GM19025 (cell line): ENCODE measurements at regions not wholly inside any gene's neighbourhood (a gene's known extent, or its start where the extent isn't known, plus 50 kb on each side); places are given as distances from the start of the nearest gene placed in this dataset.

ENCODE experiments used
- ATAC-seq: cut with Tn5 transposase; IDR thresholded peaks from one replicate; pipeline ENCODE4 v1.9.1; 2021; ENCODE audit warnings: mild to moderate bottlenecking, low read depth, moderate library complexity; ENCODE audit not compliant: unreplicated experiment

DNA sequence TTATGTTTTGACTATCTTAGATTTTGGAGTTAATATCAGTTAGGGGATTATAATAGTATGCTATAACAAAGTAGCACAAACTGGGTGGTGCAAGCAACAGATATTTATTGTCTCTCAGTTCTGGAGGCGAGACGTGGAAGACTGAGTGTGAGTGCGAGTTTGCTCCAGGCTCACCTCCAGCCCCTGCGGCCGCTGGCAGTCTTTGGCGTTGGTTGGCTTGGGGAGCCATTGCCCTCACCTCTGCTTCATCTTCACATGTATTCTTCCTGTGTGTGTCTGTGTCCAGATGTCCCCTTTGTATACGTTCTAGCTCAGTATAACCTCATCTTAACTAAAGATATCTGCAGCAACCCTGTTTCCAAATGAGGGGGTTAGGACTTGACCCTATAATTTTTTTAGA, 343.9 kb upstream of the COBL start:
- no peak for ATAC-seq

DNA sequence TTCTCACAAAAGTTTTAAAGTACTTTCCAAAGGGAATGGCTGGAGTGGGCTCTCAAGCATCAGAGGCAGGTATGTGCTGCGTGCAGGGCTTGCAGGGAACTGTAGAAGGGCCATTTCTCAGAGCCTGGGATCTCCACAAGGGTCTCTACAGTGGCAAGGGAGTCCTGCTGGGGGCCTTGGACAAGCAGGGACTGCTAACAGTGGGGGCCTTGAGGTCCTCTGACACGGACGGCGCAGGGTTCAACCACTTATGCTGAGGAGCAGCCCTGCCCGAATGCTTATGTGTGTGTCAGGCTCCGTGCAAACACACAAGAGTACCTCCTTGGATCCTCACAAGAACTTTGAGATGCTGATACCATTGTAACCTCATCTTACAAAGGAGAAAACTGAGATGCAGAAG, 342.1 kb upstream of the COBL start:
- ATAC-seq = no peak

DNA sequence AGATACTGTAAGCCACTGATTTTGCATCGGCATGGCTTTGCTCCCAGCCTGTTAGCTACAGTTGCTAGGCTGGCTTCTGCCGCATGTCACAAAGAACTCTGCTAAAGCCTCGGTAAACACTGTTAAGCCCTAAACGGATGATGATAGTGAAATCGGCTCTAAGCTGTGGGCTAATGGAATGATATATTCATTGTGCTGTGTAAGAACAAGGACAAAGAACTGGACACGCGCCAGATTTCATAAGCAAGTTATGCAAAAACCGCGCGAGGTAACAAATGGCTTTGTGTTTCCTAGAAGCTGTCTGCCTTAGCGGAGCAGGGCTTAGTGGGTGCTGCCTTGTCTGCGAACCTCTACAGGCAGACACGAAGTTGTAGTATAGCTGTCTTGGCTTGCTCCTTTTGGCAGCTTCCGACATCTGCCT, 331.3 kb upstream of the COBL start:
- ATAC-seq = no peak

DNA sequence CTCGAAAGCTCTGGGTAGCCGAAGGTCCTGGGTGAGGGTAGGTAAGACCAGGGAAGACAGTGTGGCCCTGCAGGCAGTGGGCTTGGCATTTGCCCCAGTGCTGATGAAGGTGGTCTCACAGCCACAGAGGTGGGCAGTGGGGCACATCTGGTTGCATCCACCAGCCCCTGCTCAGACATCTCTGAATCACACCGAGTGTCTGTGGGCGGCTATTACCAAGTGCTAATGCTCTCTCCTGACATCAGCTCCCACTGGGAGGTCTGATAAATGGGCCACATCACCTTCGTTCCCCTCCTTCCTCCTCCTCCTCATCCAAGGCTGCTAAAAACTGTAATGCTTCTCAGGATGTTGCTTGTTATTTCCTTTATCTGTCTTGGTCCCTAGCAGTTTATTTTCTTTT, 330.9 kb upstream of the COBL start:
- no peak for ATAC-seq

DNA sequence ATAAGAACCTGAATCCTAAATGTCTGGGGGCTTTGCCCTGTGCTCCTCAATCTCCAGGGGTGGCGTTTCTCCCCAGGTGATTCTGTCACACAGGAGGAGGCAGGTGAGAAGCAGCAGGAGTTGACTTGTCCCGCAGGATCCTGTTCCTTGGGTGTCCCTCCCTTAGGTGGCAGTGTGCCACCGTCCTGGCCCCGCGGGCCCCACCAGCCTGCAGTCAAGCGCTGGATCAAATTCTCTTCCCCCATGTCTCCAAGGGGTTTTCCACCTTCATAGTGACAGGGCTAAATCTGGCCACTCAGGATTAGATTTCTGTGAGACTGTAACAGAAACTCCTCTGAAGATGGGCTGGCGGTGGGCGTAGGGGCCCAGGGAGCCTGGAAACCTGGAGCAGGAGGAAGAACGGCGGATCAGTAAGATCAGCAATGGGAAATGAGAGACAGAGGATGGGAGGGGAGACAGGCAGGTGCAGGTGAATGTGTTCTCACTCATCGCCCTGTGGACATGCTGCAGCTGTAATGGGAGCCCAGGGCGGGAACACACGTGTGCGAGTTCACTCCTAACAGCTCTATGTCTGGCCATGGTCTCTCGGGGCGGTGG, 329.2 kb upstream of the COBL start:
- no peak for ATAC-seq

DNA sequence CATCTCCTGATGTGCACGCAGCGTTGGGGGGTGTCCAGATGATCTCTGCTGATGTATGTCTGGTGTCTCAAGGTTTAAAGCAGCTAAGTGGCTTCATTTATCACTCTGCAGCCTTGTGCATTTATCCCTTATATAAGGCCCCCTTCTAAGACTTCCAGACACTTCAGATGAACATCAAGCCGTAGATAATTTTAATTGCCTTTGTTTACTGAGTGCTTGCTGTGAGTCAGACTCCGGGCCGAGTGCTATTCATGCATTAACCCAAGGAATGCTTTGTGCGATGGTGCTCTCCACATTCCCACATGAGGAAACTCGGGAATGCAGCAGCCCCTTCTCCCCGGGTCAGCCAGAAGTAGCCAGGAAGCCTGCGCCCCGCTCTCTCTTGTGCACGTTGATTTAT, 328.6 kb upstream of the COBL start:
- ATAC-seq = no peak

DNA sequence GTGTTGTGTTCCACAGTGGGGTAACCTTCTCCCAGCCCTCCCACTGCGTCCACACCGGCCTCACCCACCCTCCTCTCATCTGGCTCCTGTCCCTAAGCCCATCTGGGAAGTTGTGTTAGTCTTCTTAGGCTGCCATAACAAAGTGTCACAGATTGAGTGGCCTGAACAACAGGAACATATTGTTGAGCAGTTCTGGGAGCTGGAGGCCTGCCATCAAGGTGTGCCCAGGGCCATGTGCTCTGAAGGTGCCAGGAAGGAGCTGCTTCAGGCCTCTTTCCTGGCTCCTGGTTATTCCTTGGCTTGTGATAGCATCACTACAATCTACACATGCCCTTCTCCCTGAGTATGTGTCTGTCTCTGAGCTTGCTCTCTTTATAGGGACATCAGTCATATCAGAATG, 327.6 kb upstream of the COBL start:
- ATAC-seq = no peak

DNA sequence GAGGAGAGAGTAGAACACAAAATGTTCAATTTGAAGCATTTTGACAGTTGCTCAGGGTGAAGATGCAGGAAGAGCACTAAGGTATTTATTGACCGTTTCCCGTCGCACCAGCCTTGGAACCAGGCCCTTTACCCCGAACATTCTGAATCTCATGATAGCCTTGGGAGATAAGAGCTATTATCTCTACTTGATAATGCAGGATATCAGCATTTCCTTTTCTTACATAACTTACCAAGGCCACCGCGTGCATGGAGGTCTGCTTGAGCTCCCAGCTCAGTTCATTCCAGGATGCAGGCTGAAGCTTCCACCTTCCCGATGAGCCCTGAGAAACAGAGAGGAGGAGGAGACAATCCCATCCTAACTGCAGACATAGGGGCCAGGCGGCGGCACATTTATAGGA, 324.2 kb upstream of the COBL start:
- no peak for ATAC-seq

DNA sequence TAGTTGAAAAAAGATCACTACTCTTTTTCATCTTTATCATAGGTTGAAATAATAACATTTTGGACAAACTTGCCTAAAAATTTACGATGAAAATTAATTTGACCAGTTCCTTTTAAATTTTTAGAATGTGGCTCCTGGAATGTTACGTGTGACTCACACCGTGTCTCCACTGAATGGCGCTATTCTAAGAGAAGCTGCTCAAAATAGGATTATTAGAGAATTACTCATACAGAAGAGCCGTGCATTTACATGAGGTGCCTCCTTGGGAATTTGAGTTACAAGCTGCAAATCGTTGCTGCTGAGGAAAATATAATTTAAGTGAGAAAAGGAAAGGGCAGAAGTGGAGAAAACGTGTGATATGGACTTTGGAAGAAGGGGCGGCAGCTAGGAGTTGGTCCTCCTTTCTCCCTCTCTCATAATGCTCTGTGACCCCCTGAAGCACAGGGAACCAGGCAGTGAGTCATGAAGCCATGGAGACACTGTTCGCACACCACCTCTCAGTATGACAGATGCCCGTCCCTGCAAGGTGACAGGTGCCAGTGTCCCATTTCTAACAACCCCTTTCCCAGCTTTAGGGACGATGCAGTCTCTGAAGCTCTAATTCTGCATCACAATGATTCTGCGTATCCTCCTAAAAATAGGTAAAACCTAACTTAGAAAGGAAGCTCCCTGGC, 323.2 kb upstream of the COBL start:
- no peak for ATAC-seq

DNA sequence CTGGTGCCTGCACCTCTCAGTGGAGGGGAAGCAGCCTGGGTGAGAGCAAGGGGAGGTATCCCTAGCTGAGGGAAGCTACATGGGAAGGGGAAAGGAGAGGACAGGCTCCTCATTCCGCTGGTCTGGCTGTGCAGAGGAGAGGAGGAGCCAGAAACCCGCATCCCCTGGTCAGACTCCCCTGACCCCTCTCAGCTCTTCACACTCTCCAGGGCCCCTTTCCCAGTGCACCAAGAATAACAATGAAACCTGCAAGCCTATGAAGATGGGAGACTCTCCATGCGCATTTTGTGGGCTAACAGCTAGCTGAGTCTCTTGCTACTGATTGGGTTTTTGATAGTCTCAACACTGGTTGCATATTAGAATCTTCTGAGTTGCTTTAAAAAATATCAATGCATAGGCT, 319.9 kb upstream of the COBL start:
- no peak for ATAC-seq

DNA sequence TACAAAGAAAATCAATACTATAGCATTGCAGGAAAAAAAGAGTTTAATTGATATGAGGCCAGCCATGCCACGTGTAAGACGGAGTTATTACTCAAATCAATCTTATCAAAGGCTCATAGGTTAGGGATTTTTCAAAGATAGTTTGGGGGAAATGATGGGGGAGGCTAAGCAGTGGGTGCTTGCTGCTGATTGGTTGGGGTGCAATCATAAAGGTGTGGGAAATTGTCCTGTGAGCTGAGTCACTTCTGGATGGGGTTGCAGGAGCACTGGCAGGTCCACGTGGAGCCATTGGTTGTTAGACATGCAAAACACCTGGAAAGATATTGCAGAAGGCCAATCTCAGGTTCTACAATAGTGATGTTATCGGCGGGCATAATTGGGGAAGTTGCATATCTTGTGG, 319.2 kb upstream of the COBL start:
- no peak for ATAC-seq

DNA sequence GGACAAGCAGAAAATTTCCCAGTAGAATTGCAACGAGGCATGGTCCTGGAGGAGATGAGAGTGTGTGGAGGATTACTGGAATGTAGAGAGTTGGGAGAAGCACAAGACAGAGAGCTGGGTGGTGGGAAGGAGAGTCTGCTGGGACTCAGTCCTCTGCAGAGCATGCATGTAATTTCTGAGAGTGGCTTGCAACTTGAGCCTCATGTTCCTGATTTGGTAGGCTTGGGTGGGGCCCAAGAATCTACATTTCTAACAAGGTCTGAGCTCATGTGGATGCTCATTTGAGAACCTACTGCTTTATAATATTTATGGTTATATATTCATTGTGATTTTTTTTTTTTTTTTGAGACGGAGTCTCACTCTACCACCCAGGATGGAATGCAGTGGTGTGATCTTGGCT, 317.9 kb upstream of the COBL start:
- no peak for ATAC-seq

DNA sequence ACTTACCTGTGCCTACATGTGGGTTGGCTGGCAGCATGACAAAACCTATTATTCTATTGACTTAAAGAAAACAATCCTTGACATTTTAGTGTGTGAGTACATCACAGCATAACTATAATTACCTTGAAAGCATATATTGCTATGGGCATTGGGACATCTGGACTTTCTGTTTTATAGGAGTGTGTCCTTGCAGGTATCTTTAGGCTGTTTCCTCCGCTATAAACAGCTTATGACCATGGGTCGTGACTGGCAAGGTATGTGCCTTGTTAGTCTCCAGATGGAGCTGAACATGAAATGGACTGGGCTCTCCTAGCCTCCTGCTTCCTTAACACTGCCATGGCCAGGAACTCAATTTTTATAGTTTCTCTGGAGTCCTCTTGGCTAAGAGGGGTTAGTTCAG, 317.4 kb upstream of the COBL start:
- no peak for ATAC-seq

DNA sequence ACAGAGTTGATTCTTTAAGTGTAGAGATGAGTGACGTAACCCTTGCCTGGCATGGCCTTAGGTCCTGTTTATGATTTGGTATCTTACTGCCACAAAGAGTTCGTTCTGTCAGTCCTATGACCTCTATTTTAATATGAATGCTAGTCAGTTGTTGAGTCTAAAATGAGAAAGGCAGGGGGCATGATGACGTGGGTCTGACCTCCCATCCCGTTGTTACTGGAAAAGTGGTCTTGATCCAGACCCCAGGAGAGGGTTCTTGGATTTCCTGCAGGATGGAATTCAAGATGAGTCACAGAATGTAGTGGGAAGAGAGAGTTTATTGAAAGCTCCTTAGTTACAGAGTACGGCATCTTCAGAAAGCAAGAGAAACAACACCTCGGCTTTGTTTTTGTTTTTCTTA, 317.0 kb upstream of the COBL start:
- ATAC-seq = no peak

DNA sequence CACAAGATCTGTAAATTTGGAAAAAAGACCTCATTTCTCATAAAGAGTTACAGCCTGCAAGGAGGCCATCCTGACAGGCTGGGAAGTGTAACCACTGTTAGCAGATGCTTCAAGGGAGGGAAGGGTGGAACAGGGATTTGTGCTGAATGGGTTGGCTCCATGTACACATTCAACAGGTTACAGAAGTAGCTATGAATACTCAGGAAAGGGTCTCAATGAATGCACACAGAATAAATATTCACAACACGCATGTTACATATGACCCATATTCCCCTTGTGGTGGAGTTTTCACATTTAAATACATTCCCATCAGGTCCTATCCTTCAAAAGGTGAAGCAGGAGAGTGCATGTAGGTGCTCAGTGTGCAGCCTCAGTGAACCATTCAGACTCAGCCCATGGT, 316.4 kb upstream of the COBL start:
- ATAC-seq = no peak

DNA sequence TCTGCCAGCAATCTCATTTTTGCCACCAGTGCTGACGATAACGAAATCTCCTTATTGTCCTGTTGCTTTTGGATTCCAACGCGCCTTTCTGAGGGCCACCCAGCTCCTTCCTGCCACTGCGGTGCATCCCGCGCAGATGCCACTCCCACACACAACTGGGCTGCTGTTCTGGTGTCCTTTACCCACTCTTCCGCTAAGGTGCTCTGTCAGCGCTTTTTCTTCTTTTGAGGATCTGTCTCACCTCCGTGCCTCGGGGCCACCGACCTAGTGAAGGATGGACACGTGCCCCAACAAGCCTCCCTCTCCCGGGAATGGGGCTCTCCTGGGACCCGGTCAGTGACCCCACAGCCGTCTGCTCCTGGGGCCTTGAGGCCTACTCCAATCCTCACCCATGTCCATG, 314.3 kb upstream of the COBL start:
- no peak for ATAC-seq

DNA sequence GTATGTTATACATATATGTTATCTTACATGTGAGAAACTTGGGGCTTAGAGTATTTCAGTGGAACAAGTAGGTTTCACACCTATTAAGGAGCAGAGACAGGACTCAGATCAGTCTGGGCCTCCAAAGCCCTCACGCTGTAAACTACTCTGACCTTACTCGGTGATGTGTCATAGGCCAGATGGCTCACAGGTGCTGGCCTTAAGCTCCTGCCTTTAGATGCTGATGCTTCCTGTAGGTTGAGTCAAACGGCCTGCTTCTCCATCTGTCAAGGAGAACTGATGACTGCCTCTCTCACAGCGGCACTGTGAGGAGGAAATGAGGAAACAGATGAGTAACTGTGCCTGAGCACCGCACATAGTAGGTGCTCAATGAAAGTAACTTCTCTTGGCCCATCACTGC, 312.6 kb upstream of the COBL start:
- no peak for ATAC-seq

DNA sequence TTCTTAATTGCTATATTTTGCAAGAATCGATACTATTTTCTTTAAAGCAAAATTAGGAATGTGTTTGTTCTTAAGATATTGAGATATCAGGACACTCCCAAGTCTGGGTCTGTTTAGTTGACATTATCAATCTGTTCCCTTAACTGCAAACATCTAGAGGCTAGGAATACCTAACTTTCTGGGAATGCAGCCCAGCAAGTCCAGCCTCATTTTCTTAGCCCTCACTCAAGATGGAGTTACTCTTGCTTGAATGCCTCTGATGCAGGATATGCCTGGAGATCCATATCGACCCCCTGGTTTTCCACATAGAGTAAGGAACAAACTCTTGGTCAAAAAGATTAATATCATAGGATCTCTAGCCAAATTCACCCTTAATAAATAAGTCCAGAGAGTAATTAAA, 305.3 kb upstream of the COBL start:
- no peak for ATAC-seq

DNA sequence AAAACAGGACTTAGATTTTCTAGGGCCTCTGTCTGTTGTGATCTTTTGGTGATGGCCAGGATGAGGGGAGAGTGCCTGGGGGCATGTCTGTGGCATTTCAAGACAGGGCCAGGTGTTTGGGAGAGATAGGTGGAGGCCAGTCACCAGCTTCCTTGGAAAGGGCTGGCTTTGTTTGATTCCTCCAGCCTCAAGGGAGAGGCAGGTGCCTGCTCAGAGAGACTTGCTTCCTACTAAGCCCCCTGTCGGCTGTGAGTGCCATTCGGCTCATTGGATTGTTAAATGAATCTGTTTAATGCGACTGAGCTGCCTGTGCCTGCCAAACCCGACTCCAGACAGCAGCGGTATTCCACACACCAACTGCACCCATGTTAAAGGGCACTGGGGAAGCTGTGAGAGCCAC, 304.1 kb upstream of the COBL start:
- ATAC-seq = no peak

DNA sequence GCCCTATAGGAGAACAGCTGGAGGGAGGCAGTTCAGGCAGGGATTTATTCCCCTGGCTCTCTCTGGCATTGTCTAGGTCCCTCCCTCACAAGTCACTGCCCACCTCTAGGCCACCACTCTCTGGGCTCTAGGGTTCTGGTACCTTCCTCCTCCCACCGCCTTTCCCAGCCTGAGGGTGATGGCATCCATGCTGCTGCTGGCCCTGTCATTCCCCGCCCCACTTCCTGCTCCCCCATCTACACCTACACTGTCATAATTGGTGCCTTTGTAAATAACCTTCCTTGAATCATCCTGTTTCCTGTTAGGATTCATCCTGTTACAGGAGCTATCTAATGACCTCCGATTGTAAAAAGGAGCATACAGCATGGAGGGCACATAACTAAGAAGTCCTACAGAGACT, 303.3 kb upstream of the COBL start:
- no peak for ATAC-seq

DNA sequence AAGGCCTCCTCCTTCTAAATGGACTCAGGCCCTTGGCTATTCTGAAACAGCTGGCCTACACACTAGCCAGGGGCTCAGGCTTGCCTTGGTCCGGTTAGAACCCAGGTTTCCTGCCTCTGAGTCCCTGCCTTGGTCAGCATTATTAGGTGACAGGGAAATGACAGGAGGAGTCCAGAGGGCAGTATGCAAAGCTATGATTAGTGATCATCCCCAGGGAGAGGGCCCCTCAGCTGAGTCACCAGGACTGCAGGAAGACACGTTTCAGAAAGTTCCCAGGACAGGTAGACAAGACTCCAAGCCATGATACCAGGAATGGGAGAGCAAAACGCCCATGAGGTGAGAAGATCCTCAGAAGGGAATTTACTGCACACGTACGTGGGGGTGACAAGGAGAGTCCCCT, 301.1 kb upstream of the COBL start:
- ATAC-seq = no peak

DNA sequence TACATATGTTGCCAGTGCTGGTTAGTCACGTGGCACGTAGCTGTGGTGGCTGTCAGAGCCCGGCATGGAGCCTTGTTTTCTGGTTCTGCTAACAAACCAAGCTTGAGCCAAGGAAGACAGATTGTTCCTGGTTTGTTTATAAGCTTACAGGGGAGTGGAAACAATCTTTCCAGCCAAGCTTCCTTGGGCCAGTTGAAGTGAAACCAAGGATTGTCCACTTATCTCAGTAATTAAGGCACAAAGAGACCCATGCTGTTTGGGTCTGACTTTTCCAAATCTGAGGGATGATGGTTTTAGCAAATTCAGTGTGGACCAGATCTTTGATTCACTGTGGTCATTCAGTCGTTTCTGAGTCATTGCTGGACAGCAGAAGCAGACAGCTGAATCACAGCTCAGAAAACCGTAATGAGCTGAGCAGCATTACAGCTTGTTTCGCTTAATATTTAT, 297.3 kb upstream of the COBL start:
- no peak for ATAC-seq

DNA sequence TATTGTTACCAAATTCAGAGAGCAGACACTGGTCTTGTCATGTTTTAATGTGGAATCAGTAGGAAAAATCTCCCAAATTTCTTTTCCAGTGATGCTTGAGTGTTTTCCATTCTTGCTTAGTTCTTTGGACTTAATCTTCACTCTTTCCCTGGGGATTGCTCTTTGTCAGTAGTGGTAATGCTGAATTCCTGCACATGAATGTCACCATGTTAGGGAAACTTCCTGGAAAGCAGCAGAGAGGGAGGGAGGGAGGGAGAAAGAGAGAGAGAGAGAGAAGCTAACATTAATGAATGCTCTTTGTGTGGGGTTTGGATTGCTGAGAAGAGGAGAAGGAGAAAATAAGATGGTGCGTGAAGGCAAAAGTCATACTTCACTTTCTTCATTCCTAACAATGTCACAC, 295.3 kb upstream of the COBL start:
- no peak for ATAC-seq
